ENCODE measurements at regions not wholly inside any gene's neighbourhood (a gene's known extent, or its start where the extent isn't known, plus 50 kb on each side); places are given as distances from the start of the nearest gene placed in this dataset.

DNA sequence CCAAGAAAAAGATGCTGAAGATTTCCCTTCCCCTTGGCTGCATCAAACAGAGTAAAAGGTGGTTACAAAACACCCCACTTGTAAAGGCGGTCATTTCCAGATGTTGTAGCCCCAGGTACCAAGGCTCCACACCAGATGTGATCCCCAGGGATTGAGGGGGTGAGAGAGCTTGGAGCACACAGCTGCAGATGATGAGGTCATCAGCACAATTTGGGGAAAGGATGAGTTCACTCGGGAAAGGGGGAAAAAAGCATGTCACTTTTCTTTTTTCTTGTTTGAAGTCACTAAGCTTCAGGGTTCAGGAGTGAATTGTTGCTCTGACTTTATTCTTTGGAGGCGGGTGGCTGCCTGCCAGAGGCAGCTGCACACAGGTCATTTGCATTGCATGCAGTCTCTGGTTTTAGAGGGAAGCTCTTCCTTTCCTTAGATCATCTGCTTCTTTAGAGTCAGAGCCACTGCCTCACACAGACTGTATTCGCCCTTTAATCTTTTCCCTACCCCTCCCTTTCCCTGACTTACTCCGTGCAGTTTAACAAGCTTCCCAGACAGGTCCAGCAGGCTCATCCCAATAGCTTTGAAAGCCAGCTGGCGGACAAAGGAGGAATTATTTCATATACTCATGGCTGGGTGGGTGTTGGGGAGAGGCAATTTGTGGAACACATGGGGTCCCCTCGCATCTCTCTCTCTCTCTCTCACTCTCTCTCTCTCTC lies 409.3 kb upstream of the SLC24A2 start:
- peaks cover 0 to 10% of the 10 kb centered on the region in 2 donors for H3K4me1 ChIP-seq (ENCODE audit: control insufficient read depth in 2 of 2, insufficient read depth in 2 of 2, low read length in 2 of 2)
- H3K4me3 ChIP-seq (ENCODE audit: low read length in 2 of 2) = no peak overlapping the region
- no peaks in the 10 kb centered on the region for H3K27me3 ChIP-seq (ENCODE audit: control insufficient read depth in 2 of 2, insufficient read depth in 1 of 2, low read length in 1 of 2)
- H3K36me3 ChIP-seq (ENCODE audit: control insufficient read depth in 2 of 2, insufficient read depth in 2 of 2, low read length in 1 of 2) = no peaks in the 10 kb centered on the region
- H3K27ac ChIP-seq (ENCODE audit: low read depth in 1 of 2, low read length in 1 of 2) = no peak overlapping the region
- no peaks in the 10 kb centered on the region for H3K9me3 ChIP-seq (ENCODE audit: control insufficient read depth in 2 of 2, insufficient read depth in 1 of 2, low read length in 1 of 2)
- 83% methylated on average over 7 of the region's 7 CpGs for WGBS
- peak in 1 of 9 donors; percentile 28 for DNase-seq (ENCODE audit: low read depth in 6 of 9, low spot score in 9 of 9)

DNA sequence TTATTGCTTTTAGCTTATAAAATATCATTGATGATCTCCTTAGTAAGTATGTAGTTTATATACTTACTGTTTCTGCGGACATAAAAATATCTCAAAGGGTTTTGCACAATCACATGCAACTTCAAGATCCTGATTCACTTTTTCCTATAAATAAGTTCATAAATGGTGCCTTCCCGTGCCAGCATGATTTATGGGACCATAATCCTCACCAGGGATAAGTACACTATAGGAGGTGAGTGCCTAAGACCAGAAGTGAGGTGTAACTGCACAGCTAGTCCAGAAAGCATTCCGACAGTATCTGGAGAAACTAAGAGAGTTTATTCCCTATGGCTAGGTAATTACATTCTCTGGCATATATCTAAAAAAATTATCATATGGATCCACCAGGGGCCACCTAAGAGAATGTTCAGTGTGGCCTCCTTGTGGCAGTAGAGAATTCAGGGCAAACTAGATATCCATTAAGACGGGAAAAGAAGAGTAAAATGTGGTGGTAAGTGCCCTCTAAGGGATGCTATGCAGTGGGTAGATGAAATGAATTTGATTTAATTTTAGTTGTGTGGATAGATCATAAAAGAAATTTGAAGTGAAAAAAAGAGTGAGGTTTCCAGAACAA lies 402.5 kb upstream of the SLC24A2 start:
- no peaks in the 10 kb centered on the region for H3K27me3 ChIP-seq (ENCODE audit: control insufficient read depth in 2 of 2, insufficient read depth in 1 of 2, low read length in 1 of 2)
- H3K36me3 ChIP-seq (ENCODE audit: control insufficient read depth in 2 of 2, insufficient read depth in 2 of 2, low read length in 1 of 2) = no peaks in the 10 kb centered on the region
- 92% methylated on average over 4 of the region's 4 CpGs for WGBS

DNA sequence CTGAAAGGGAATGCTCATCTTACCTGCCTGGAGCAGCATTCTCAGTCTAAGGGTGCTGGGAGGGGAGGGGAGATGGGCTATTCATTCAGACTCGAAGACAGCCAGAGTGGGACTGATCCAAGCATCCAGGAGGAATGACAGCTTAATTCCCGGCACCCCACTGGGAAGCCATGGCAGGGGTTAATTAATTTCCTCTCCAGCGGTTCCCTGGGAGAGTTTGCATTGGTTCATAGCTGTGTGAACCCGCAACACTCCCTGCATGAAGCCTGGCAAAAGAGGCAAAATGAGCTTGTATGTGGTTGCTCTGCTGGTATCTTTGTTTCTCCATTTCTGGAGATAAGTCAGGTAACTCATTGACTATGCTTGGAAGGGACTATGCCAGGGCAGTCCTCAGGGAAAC lies 401.0 kb upstream of the SLC24A2 start:
- DNase-seq (ENCODE audit: low read depth in 6 of 9, low spot score in 9 of 9) = no peak
- Histone ChIP-seq H3K9me3 (ENCODE audit: control insufficient read depth in 2 of 2, insufficient read depth in 1 of 2, low read length in 1 of 2) (no peaks in the 10 kb centered on the region), H3K4me3 (ENCODE audit: low read length in 2 of 2) (no peak overlapping the region), H3K27me3 (ENCODE audit: control insufficient read depth in 2 of 2, insufficient read depth in 1 of 2, low read length in 1 of 2) (no peaks in the 10 kb centered on the region), H3K36me3 (ENCODE audit: control insufficient read depth in 2 of 2, insufficient read depth in 2 of 2, low read length in 1 of 2) (no peaks in the 10 kb centered on the region), H3K4me1 (ENCODE audit: control insufficient read depth in 2 of 2, insufficient read depth in 2 of 2, low read length in 2 of 2) (no peaks in the 10 kb centered on the region), H3K27ac (ENCODE audit: low read depth in 1 of 2, low read length in 1 of 2) (no peak overlapping the region)
- WGBS = 84% methylated on average over 4 of the region's 4 CpGs

More for the DNA sequence above, 402.5 kb upstream of the SLC24A2 start:
- Histone ChIP-seq H3K9me3 (ENCODE audit: control insufficient read depth in 2 of 2, insufficient read depth in 1 of 2, low read length in 1 of 2) (no peaks in the 10 kb centered on the region), H3K4me1 (ENCODE audit: control insufficient read depth in 2 of 2, insufficient read depth in 2 of 2, low read length in 2 of 2) (no peaks in the 10 kb centered on the region), H3K27ac (ENCODE audit: low read depth in 1 of 2, low read length in 1 of 2) (no peak overlapping the region), H3K4me3 (ENCODE audit: low read length in 2 of 2) (no peak overlapping the region)
- no peak for DNase-seq (ENCODE audit: low read depth in 6 of 9, low spot score in 9 of 9)

- H3K36me3 ChIP-seq (ENCODE audit: control insufficient read depth in 2 of 2, insufficient read depth in 2 of 2, low read length in 1 of 2) = no peaks in the 10 kb centered on the region
- 70% methylated on average over 6 of the region's 6 CpGs for WGBS
- no peak overlapping the region for H3K27ac ChIP-seq (ENCODE audit: low read depth in 1 of 2, low read length in 1 of 2)
- no peak overlapping the region for H3K4me3 ChIP-seq (ENCODE audit: low read length in 2 of 2)
- no peaks in the 10 kb centered on the region for H3K27me3 ChIP-seq (ENCODE audit: control insufficient read depth in 2 of 2, insufficient read depth in 1 of 2, low read length in 1 of 2)
- H3K9me3 ChIP-seq (ENCODE audit: control insufficient read depth in 2 of 2, insufficient read depth in 1 of 2, low read length in 1 of 2) = no peaks in the 10 kb centered on the region
- H3K4me1 ChIP-seq (ENCODE audit: control insufficient read depth in 2 of 2, insufficient read depth in 2 of 2, low read length in 2 of 2) = no peaks in the 10 kb centered on the region
- DNase-seq (ENCODE audit: low read depth in 6 of 9, low spot score in 9 of 9) = no peak
Observed at GRCh38 chr9:20188616-20189369, 400.0 kb upstream of the SLC24A2 start.

GRCh38 chr9:20187318-20187717 lies 398.5 kb upstream of the SLC24A2 start:
- WGBS = 43% methylated on average over 2 of the region's 2 CpGs
- H3K27ac ChIP-seq (ENCODE audit: low read depth in 1 of 2, low read length in 1 of 2) = no peak overlapping the region
- H3K27me3 ChIP-seq (ENCODE audit: control insufficient read depth in 2 of 2, insufficient read depth in 1 of 2, low read length in 1 of 2) = no peaks in the 10 kb centered on the region
- no peak overlapping the region for H3K4me3 ChIP-seq (ENCODE audit: low read length in 2 of 2)
- no peaks in the 10 kb centered on the region for H3K36me3 ChIP-seq (ENCODE audit: control insufficient read depth in 2 of 2, insufficient read depth in 2 of 2, low read length in 1 of 2)
- no peaks in the 10 kb centered on the region for H3K9me3 ChIP-seq (ENCODE audit: control insufficient read depth in 2 of 2, insufficient read depth in 1 of 2, low read length in 1 of 2)
- H3K4me1 ChIP-seq (ENCODE audit: control insufficient read depth in 2 of 2, insufficient read depth in 2 of 2, low read length in 2 of 2) = no peaks in the 10 kb centered on the region
- no peak for DNase-seq (ENCODE audit: low read depth in 6 of 9, low spot score in 9 of 9)

DNA sequence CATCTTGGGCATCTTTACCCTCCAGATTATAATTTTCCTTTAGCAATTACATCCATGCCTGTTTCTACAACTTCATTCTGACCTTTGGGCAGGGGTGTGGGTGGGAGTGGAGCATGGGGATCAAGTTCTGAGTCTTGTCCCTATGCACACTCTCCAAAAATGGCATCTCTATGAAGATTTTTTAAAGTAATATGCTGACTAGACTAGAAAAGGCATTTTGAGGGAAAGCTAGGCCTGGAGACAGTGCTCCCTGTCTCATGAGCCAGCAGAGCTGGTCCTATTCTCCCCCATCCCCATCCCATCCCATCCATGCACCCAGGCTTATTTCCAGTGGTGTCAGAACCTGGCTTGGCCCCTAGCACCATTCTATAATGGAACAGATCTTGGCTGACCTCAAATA lies 398.0 kb upstream of the SLC24A2 start:
- Histone ChIP-seq H3K4me3 (ENCODE audit: low read length in 2 of 2) (no peak overlapping the region), H3K36me3 (ENCODE audit: control insufficient read depth in 2 of 2, insufficient read depth in 2 of 2, low read length in 1 of 2) (no peaks in the 10 kb centered on the region), H3K27me3 (ENCODE audit: control insufficient read depth in 2 of 2, insufficient read depth in 1 of 2, low read length in 1 of 2) (no peaks in the 10 kb centered on the region), H3K27ac (ENCODE audit: low read depth in 1 of 2, low read length in 1 of 2) (no peak overlapping the region), H3K9me3 (ENCODE audit: control insufficient read depth in 2 of 2, insufficient read depth in 1 of 2, low read length in 1 of 2) (no peaks in the 10 kb centered on the region), H3K4me1 (ENCODE audit: control insufficient read depth in 2 of 2, insufficient read depth in 2 of 2, low read length in 2 of 2) (no peaks in the 10 kb centered on the region)
- no peak for DNase-seq (ENCODE audit: low read depth in 6 of 9, low spot score in 9 of 9)

DNA sequence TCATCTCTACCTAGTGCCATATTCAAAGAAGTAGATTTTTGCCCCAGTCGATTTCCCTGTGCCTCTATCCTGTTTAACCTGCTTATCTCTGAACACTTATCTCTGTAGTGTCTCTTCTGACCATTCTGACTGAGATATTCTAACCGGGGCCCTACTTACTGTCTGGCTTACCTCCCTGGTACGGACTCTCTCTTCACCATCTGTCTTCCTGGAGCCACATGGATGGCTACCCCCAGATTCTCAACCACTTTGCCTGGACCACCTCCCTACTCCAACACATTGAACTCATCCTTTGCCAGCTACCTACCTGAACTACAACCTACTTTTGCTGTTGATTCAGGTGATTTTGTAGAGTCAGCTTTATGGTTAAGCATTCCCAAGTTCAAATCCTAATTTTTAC lies 397.4 kb upstream of the SLC24A2 start:
- WGBS = 95% methylated on average over 3 of the region's 3 CpGs
- no peak for DNase-seq (ENCODE audit: low read depth in 6 of 9, low spot score in 9 of 9)
- Histone ChIP-seq H3K4me1 (ENCODE audit: control insufficient read depth in 2 of 2, insufficient read depth in 2 of 2, low read length in 2 of 2) (no peaks in the 10 kb centered on the region), H3K36me3 (ENCODE audit: control insufficient read depth in 2 of 2, insufficient read depth in 2 of 2, low read length in 1 of 2) (no peaks in the 10 kb centered on the region), H3K4me3 (ENCODE audit: low read length in 2 of 2) (no peak overlapping the region), H3K27ac (ENCODE audit: low read depth in 1 of 2, low read length in 1 of 2) (no peak overlapping the region), H3K9me3 (ENCODE audit: control insufficient read depth in 2 of 2, insufficient read depth in 1 of 2, low read length in 1 of 2) (no peaks in the 10 kb centered on the region), H3K27me3 (ENCODE audit: control insufficient read depth in 2 of 2, insufficient read depth in 1 of 2, low read length in 1 of 2) (no peaks in the 10 kb centered on the region)

DNA sequence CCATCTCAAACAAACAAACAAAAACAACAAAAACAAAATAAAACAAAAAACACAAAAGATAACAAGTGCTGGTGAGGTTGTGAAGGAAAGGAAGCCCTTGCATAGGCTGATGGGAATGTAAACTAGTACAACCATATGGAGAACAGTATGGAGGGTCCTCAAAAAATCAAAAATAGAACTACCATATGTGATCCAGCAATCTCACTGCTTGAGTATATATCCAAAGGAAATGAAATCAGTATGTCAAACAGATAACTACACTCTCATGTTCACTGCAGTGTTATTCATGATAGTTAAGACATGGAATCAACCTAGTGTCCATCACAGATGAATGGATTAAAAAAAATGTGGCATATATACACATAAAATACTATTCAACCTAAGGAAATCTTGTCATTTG lies 395.7 kb upstream of the SLC24A2 start:
- H3K27me3 ChIP-seq (ENCODE audit: control insufficient read depth in 2 of 2, insufficient read depth in 1 of 2, low read length in 1 of 2) = no peaks in the 10 kb centered on the region
- H3K36me3 ChIP-seq (ENCODE audit: control insufficient read depth in 2 of 2, insufficient read depth in 2 of 2, low read length in 1 of 2) = no peaks in the 10 kb centered on the region
- no peak for DNase-seq (ENCODE audit: low read depth in 6 of 9, low spot score in 9 of 9)
- no peak overlapping the region for H3K27ac ChIP-seq (ENCODE audit: low read depth in 1 of 2, low read length in 1 of 2)
- no peaks in the 10 kb centered on the region for H3K9me3 ChIP-seq (ENCODE audit: control insufficient read depth in 2 of 2, insufficient read depth in 1 of 2, low read length in 1 of 2)
- no peaks in the 10 kb centered on the region for H3K4me1 ChIP-seq (ENCODE audit: control insufficient read depth in 2 of 2, insufficient read depth in 2 of 2, low read length in 2 of 2)
- H3K4me3 ChIP-seq (ENCODE audit: low read length in 2 of 2) = no peak overlapping the region

DNA sequence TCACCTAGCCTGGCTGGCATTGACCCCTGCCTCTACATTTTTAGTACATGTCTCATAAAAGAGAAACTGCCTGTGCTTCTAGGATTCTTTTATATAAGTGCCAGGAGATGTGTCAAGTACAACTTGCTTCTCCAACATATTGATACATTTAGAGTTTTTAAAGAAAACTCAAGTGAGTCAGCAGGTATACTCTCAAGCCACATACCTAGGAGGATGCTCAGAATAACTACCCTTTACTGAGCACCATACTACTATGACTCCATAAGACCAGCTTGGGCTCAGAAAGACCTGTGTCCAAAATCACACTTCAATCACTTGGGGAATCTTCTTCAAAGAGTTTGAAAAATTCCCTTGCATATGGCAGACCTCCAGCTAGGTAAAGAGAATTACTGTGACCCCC lies 389.8 kb upstream of the SLC24A2 start:
- DNase-seq (ENCODE audit: low read depth in 6 of 9, low spot score in 9 of 9) = no peak
- no peaks in the 10 kb centered on the region for H3K9me3 ChIP-seq (ENCODE audit: control insufficient read depth in 2 of 2, insufficient read depth in 1 of 2, low read length in 1 of 2)
- no peak overlapping the region for H3K4me3 ChIP-seq (ENCODE audit: low read length in 2 of 2)
- H3K27ac ChIP-seq (ENCODE audit: low read depth in 1 of 2, low read length in 1 of 2) = no peak overlapping the region
- H3K4me1 ChIP-seq (ENCODE audit: control insufficient read depth in 2 of 2, insufficient read depth in 2 of 2, low read length in 2 of 2) = no peaks in the 10 kb centered on the region
- no peaks in the 10 kb centered on the region for H3K27me3 ChIP-seq (ENCODE audit: control insufficient read depth in 2 of 2, insufficient read depth in 1 of 2, low read length in 1 of 2)
- no peaks in the 10 kb centered on the region for H3K36me3 ChIP-seq (ENCODE audit: control insufficient read depth in 2 of 2, insufficient read depth in 2 of 2, low read length in 1 of 2)

All from thymus (tissue), 11 donors.